Memory B cell (primary cell): ENCODE measurements at regions not wholly inside any gene's neighbourhood (a gene's known extent, or its start where the extent isn't known, plus 50 kb on each side); places are given as distances from the start of the nearest gene placed in this dataset.
"Not testable (repeated sequence)": the region's sequence is repeated elsewhere in the genome, so short reads cannot be mapped to it uniquely, and the experiment has no call there.

Experiments used
- ATAC-seq: fragments of 150-1000 bp; cut with Tn5 transposase; 2 replicates; pipeline ENCODE4 v1.10.0; 2021; ENCODE audit warnings: low read depth, mild to moderate bottlenecking, moderate library complexity
- DNase-seq, 2 donors: peaks; one replicate each; pipeline ENCODE4 v3.0.0; 2022; ENCODE audit warnings: low spot score in 2 of 2
- H3K27ac Mint-ChIP-seq: one replicate; pipeline ENCODE4 v1.8.0; 2022; ENCODE audit warnings: mild to moderate bottlenecking, moderate library complexity, mixed read lengths
- H3K27me3 Mint-ChIP-seq: one replicate; pipeline ENCODE4 v1.8.0; 2022; ENCODE audit warnings: mixed read lengths
- H3K36me3 Mint-ChIP-seq: one replicate; pipeline ENCODE4 v1.8.0; 2022; ENCODE audit warnings: mild to moderate bottlenecking, mixed read lengths
- H3K4me1 Mint-ChIP-seq: one replicate; pipeline ENCODE4 v1.8.0; 2022; ENCODE audit warnings: mixed read lengths
- H3K4me3 Mint-ChIP-seq: one replicate; pipeline ENCODE4 v1.8.0; 2022; ENCODE audit warnings: mild to moderate bottlenecking, moderate library complexity, mixed read lengths
- H3K9me3 Mint-ChIP-seq: one replicate; pipeline ENCODE4 v1.8.0; 2022; ENCODE audit warnings: mixed read lengths

GRCh38 chr13:89393758-89394304, 1722.7 kb downstream of the SLITRK5 start:
- no peaks in the 10 kb centered on the region for H3K4me1 Mint-ChIP-seq
- H3K4me3 Mint-ChIP-seq = no peak overlapping the region
- no peak overlapping the region for H3K27ac Mint-ChIP-seq
- H3K9me3 Mint-ChIP-seq = peaks cover 3% of the 10 kb centered on the region
- ATAC-seq (no peak), DNase-seq (no peak)
- no peaks in the 10 kb centered on the region for H3K36me3 Mint-ChIP-seq
- H3K27me3 Mint-ChIP-seq = no peaks in the 10 kb centered on the region

DNA sequence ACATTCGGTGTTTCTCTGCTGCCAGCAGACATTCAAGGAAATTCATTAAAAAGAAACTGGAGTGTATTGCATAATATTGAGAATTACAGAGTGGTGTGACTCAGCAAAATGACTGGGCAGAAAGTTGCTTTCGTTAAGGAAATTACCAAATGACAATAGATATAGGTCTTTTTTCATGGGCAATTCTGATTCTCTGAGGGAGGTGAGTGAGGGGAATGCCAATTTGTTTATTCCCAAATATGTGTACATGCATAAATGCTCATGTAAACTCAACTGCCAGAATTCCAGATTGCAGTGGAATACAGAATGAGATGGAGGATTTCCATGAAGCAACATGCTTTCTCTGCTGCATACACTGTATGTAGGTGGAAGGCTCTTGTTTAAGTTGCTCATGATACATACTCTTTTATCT, 1730.1 kb downstream of the SLITRK5 start:
- Mint-ChIP-seq H3K27me3 (no peaks in the 10 kb centered on the region), H3K9me3 (peaks cover 7% of the 10 kb centered on the region), H3K4me1 (no peaks in the 10 kb centered on the region), H3K27ac (no peak overlapping the region), H3K36me3 (no peaks in the 10 kb centered on the region), H3K4me3 (no peak overlapping the region)
- ATAC-seq = no peak
- no peak for DNase-seq

DNA sequence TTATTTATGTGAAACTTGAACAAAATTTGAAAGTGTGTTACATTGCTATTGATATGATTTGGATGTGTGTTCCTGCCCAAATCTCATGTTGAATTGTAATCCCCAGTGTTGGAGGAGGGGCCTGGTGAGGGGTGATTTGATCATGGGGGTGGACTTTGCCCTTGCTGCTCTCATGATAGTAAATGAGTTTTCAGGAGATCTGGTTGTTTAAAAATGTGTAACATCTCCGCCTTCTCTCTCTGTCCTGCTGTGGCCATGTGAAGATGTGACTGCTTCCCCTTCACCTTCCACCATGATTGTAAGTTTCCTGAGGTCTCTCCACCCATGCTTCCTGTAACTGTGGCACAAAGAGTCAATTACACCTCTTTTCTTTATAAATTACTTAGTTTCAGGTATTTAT, 1731.0 kb downstream of the SLITRK5 start:
- no peaks in the 10 kb centered on the region for H3K36me3 Mint-ChIP-seq
- H3K4me3 Mint-ChIP-seq = no peak overlapping the region
- no peaks in the 10 kb centered on the region for H3K4me1 Mint-ChIP-seq
- no peaks in the 10 kb centered on the region for H3K27me3 Mint-ChIP-seq
- DNase-seq = no peak
- ATAC-seq = no peak
- no peak overlapping the region for H3K27ac Mint-ChIP-seq
- H3K9me3 Mint-ChIP-seq = peaks cover 7% of the 10 kb centered on the region

- DNase-seq, H3K36me3 Mint-ChIP-seq, H3K4me3 Mint-ChIP-seq, H3K4me1 Mint-ChIP-seq, H3K9me3 Mint-ChIP-seq, H3K27ac Mint-ChIP-seq, ATAC-seq, H3K27me3 Mint-ChIP-seq: not testable (repeated sequence)
Observed at GRCh38 chr13:89406096-89406495, 1734.9 kb downstream of the SLITRK5 start.

DNA sequence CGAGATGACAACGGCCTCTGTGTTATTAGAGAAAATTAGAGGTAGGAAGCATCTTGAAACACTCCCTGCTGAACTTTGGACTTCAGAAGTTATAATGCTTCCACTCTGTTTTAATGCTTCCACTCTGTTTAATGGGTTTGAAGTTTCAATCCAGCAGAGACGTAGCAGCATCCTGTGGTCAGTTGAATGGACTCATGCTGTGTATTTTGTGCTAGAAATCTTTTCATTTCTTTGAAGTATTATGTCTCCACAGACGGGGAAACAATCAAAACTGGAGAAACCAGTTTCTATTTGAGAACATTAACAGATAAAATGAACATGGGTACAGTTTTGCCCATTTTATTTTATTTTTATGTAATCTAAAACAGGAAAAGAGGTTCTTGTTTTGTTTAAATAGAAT, 1736.2 kb downstream of the SLITRK5 start:
- H3K36me3 Mint-ChIP-seq = no peaks in the 10 kb centered on the region

DNA sequence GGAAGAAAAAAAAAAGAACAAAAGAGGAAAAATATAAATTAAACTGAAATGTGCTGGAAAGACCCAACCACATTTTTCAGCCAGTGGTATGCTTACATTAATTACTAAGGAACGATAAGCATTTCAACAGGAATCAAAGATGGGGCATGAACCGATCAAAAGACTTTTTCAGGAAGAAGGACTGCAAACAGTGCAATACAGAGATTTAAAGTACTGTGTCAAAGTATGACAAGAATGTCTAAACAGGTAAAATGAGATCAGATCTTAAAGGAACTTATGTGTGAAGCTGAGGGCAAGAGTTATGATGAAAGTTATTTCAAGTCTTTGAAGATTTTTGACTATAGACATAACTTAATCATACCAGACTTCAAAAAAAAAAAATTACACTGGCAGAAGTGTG, 1761.8 kb downstream of the SLITRK5 start:
- H3K9me3 Mint-ChIP-seq = peaks cover 7% of the 10 kb centered on the region
- H3K27ac Mint-ChIP-seq = no peak overlapping the region
- H3K27me3 Mint-ChIP-seq = no peaks in the 10 kb centered on the region
- no peaks in the 10 kb centered on the region for H3K4me1 Mint-ChIP-seq
- ATAC-seq = no peak
- DNase-seq = no peak
- no peak overlapping the region for H3K4me3 Mint-ChIP-seq
- H3K36me3 Mint-ChIP-seq = no peaks in the 10 kb centered on the region

More for the DNA sequence above, 1736.2 kb downstream of the SLITRK5 start:
- no peak overlapping the region for H3K27ac Mint-ChIP-seq
- no peaks in the 10 kb centered on the region for H3K27me3 Mint-ChIP-seq
- peaks cover 2% of the 10 kb centered on the region for H3K9me3 Mint-ChIP-seq
- ATAC-seq = no peak
- DNase-seq = no peak
- H3K4me3 Mint-ChIP-seq = no peak overlapping the region
- H3K4me1 Mint-ChIP-seq = no peaks in the 10 kb centered on the region

DNA sequence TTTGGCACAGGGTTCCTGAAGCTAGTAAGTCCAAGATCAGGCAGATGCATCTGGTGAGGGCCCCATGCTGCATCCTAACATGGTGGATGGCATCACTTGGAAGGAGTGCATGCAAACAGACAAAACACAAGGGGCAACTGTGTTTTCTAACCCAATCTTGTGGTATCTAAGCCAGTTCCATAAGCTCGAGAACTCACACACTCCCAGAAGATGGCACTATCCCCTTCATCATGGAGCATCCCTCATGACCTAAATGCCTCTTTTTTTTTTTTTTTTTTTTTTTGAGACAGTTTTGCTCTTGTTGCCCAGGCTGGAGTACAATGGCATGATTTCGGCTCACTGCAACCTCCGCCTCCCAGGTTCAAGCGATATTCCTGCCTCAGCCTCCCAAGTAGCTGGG, 1763.5 kb downstream of the SLITRK5 start:
- H3K27ac Mint-ChIP-seq, ATAC-seq, H3K27me3 Mint-ChIP-seq, H3K36me3 Mint-ChIP-seq, DNase-seq, H3K4me1 Mint-ChIP-seq, H3K4me3 Mint-ChIP-seq, H3K9me3 Mint-ChIP-seq: not testable (repeated sequence)

DNA sequence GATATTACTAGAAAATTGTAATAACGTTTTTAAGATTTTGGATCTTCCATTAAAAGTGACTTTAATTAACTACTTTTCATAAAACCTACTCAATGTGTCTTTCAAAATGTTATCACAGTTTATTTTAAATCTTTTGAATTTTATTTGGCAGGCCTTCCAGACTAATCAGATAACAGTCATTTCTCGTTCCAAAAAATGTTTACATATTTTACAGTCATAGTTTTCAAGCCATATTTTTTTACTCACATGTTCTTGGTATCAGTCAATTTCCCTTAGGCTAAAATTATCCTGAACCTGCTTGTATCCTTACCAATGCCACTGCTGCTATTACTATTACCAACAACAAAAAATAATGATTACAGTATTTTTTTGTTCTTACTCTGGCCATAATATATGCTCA, 1783.5 kb downstream of the SLITRK5 start:
- H3K27ac Mint-ChIP-seq = no peak overlapping the region
- H3K36me3 Mint-ChIP-seq = no peaks in the 10 kb centered on the region
- no peaks in the 10 kb centered on the region for H3K27me3 Mint-ChIP-seq
- no peaks in the 10 kb centered on the region for H3K4me1 Mint-ChIP-seq
- H3K9me3 Mint-ChIP-seq = peaks cover 5% of the 10 kb centered on the region
- ATAC-seq (no peak), DNase-seq (no peak)
- H3K4me3 Mint-ChIP-seq = no peak overlapping the region

- DNase-seq (no peak), ATAC-seq (no peak)
- no peak overlapping the region for H3K27ac Mint-ChIP-seq
- peaks cover 5% of the 10 kb centered on the region for H3K9me3 Mint-ChIP-seq
- no peaks in the 10 kb centered on the region for H3K27me3 Mint-ChIP-seq
- H3K4me1 Mint-ChIP-seq = no peaks in the 10 kb centered on the region
- H3K4me3 Mint-ChIP-seq = no peak overlapping the region
- H3K36me3 Mint-ChIP-seq = no peaks in the 10 kb centered on the region
Observed at GRCh38 chr13:89455225-89455624, 1784.1 kb downstream of the SLITRK5 start.

- no peak for DNase-seq
Observed at GRCh38 chr13:89455741-89456140, 1784.6 kb downstream of the SLITRK5 start.

GRCh38 chr13:89457977-89458376, 1786.8 kb downstream of the SLITRK5 start:
- Mint-ChIP-seq H3K4me3 (no peak overlapping the region), H3K9me3 (peaks cover 7% of the 10 kb centered on the region), H3K27me3 (no peaks in the 10 kb centered on the region), H3K36me3 (no peaks in the 10 kb centered on the region), H3K4me1 (no peaks in the 10 kb centered on the region), H3K27ac (no peak overlapping the region)
- ATAC-seq (no peak), DNase-seq (no peak)

More at GRCh38 chr13:89455741-89456140, 1784.6 kb downstream of the SLITRK5 start:
- H3K9me3 Mint-ChIP-seq = peaks cover 5% of the 10 kb centered on the region
- H3K4me1 Mint-ChIP-seq = no peaks in the 10 kb centered on the region
- no peaks in the 10 kb centered on the region for H3K36me3 Mint-ChIP-seq
- H3K27me3 Mint-ChIP-seq = no peaks in the 10 kb centered on the region
- H3K4me3 Mint-ChIP-seq = no peak overlapping the region
- ATAC-seq = no peak
- no peak overlapping the region for H3K27ac Mint-ChIP-seq

DNA sequence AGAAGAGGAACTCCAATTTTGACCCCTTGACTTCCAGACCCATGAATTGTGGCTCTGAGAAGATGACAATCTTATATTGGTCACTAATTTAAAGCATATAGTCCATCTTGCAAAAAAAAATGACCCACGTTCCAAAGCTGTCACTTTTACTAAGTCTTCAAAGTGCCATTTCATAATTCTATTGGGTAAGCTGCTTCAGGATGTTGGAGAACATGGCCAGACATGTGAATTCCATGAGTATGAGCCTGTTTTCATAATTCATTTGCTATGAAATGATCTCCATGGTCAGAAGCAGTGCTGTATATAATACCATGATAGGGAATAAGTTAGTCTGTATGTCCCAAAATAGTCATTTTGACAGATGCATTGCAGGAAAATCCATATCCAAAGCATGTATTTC, 1787.3 kb downstream of the SLITRK5 start:
- Mint-ChIP-seq H3K36me3 (no peaks in the 10 kb centered on the region), H3K4me1 (no peaks in the 10 kb centered on the region), H3K9me3 (peaks cover 4% of the 10 kb centered on the region), H3K27me3 (no peaks in the 10 kb centered on the region), H3K27ac (no peak overlapping the region), H3K4me3 (no peak overlapping the region)
- DNase-seq = no peak
- no peak for ATAC-seq

GRCh38 chr13:89460895-89461294, 1789.7 kb downstream of the SLITRK5 start:
- not testable (repeated sequence) for ATAC-seq, H3K27me3 Mint-ChIP-seq, H3K9me3 Mint-ChIP-seq, H3K27ac Mint-ChIP-seq, H3K4me1 Mint-ChIP-seq, H3K4me3 Mint-ChIP-seq, H3K36me3 Mint-ChIP-seq, DNase-seq

DNA sequence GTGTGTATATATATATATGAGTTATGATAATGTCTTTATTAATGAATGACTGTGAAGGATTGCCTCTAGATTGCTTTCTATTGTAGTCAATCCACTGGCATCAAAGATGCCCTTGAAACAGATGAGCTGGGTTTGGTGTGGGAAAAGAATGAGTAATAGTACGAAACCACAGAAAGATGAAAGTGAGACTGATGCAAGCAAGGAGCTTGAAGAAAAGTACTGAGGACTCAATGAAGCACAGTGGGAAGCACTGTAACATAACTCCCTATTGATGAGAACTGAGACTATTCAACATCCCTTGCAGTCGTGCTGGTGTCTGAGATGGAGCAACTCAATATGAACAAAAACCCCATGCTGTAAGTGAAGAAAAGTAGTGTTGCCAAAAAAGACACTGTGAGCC, 1794.2 kb downstream of the SLITRK5 start:
- ATAC-seq (no peak), DNase-seq (no peak)
- H3K4me1 Mint-ChIP-seq = no peaks in the 10 kb centered on the region
- peaks cover 8% of the 10 kb centered on the region for H3K9me3 Mint-ChIP-seq
- no peaks in the 10 kb centered on the region for H3K36me3 Mint-ChIP-seq
- H3K27me3 Mint-ChIP-seq = no peaks in the 10 kb centered on the region
- no peak overlapping the region for H3K27ac Mint-ChIP-seq
- H3K4me3 Mint-ChIP-seq = no peak overlapping the region

DNA sequence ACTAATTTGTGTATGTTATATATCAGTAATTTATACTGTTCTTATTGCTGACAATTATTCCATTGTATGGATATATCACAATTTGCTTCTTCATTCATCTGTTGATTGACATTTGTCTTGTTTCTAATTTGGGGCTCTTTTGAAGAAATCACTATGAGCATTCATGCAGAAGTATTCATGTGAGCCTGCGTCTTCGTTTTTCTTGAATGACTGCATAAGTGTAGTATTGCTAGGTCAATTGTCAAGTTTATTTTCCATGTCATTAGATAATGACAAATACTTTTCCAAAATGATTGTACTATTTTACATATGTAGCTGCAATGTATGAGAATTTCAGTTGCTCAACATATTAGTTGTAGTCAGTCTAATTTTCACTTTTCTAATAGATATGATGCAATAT, 1796.9 kb downstream of the SLITRK5 start:
- no peak for DNase-seq
- H3K4me1 Mint-ChIP-seq = no peaks in the 10 kb centered on the region
- no peak overlapping the region for H3K27ac Mint-ChIP-seq
- no peak for ATAC-seq
- H3K9me3 Mint-ChIP-seq = peaks cover 8% of the 10 kb centered on the region
- H3K4me3 Mint-ChIP-seq = no peak overlapping the region
- H3K36me3 Mint-ChIP-seq = no peaks in the 10 kb centered on the region
- no peaks in the 10 kb centered on the region for H3K27me3 Mint-ChIP-seq
